NT2/D1 (cell line): ENCODE measurements at regions not wholly inside any gene's neighbourhood (a gene's known extent, or its start where the extent isn't known, plus 50 kb on each side); places are given as distances from the start of the nearest gene placed in this dataset.

Source experiments
- YY1 ChIP-seq: IDR thresholded peaks from 2 replicates; pipeline ENCODE4 v1.6.1; 2011; ENCODE audit not compliant: insufficient read length, insufficient read depth
- ZNF274 ChIP-seq: IDR thresholded peaks from 2 replicates; pipeline ENCODE4 v1.6.1; 2011; ENCODE audit warnings: mild to moderate bottlenecking, low read depth, low read length

DNA sequence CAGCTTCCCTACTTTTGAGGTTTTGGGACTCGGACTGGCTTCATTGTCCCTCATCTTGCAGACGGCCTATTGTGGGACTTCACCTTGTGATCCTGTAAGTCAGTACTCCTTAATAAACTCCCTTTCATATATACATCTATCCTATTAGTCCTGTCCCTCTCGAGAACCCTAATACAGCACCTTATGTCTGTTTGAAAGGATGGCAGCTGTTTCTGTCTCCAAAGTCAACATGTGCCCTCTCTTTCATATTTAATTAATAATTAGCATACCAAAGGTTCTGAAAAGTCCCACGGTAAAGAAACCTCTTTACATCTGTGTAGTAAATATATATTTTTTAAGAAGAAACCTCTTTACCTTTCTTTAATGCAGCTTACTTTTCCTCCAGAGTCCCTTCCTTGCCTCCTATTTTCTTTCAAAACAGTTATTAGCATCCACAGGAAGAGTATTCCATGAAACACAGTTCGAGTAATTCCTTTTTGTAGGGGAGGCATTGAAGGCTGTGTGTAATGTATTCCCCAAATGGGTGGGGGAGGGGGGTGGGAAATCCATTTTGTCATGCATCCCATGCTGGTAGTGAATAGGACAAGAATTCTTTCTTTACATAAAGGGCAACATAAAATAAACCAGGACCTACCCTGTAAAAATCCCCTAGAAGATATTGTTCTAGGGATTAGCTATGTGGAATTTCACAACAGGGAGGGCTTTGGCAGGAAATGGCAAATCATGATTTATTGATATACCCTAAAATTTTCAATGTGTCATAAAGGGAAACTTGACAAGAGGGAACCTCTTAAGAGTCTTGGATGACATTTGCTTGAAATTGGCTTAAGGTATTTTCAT, 241.5 kb downstream of the SUDS3 start:
- TF ChIP-seq ZNF274 (no peak), YY1 (no peak)
